MCF 10A (cell line): ENCODE measurements at regions not wholly inside any gene's neighbourhood (a gene's known extent, or its start where the extent isn't known, plus 50 kb on each side); places are given as distances from the start of the nearest gene placed in this dataset.

Experiments
- BruUV-seq: library from RNA; stranded (reverse); fragments of 400-500 nt; replicated peaks from 2 replicates; lab custom pipeline; 2021; lab: Mats Ljungman, UMichigan
- CTCF ChIA-PET: fragments of 300-600 bp; sonication (Branson Sonifier 250); formaldehyde crosslinking; extraction: SDS; loops from one replicate; lab custom pipeline; 2021; ENCODE audit warnings: antibody characterized with exemption, inconsistent platforms; lab: Yijun Ruan, JAX
- POLR2A ChIA-PET: fragments of 300-600, 350-650 bp; sonication (Branson Sonifier 250); formaldehyde crosslinking; extraction: SDS; loops from one replicate; lab custom pipeline; 2020; ENCODE audit warnings: antibody characterized with exemption, inconsistent platforms; lab: Yijun Ruan, JAX
- DNase-seq: peaks from one replicate; pipeline ENCODE4 v3.0.0-alpha.2; 2018; ENCODE audit not compliant: unreplicated experiment
- H3K27ac Mint-ChIP-seq: one replicate; pipeline ENCODE4 v1.8.0; 2022; ENCODE audit warnings: mild to moderate bottlenecking, low read depth, mixed read lengths; ENCODE audit not compliant: unreplicated experiment
- H3K27me3 Mint-ChIP-seq: one replicate; pipeline ENCODE4 v1.8.0; 2022; ENCODE audit warnings: mixed read lengths; ENCODE audit not compliant: insufficient read depth, unreplicated experiment
- H3K36me3 Mint-ChIP-seq: one replicate; pipeline ENCODE4 v1.8.0; 2022; ENCODE audit warnings: mild to moderate bottlenecking, moderate library complexity, mixed read lengths; ENCODE audit not compliant: insufficient read depth, unreplicated experiment
- H3K4me1 Mint-ChIP-seq: one replicate; pipeline ENCODE4 v1.8.0; 2022; ENCODE audit warnings: mixed read lengths; ENCODE audit not compliant: insufficient read depth, unreplicated experiment
- H3K4me3 Mint-ChIP-seq: one replicate; pipeline ENCODE4 v1.8.0; 2022; ENCODE audit warnings: mild to moderate bottlenecking, moderate library complexity, mixed read lengths; ENCODE audit not compliant: unreplicated experiment
- H3K9me3 Mint-ChIP-seq: one replicate; pipeline ENCODE4 v1.8.0; 2022; ENCODE audit warnings: mixed read lengths; ENCODE audit not compliant: unreplicated experiment
- intact Hi-C: fragments of 100-400 bp; cut with micrococcal nuclease; formaldehyde crosslinking; loops from 2 replicates; pipeline ENCODE4 v1.14.1; 2022
- TF ChIP-seq, protein P1 (sequence below): fragments of 200-600 bp; IDR thresholded peaks from one replicate; pipeline ENCODE4 v1.8.0; 2022; ENCODE audit warnings: antibody characterized with exemption, mild to moderate bottlenecking; ENCODE audit not compliant: unreplicated experiment

GRCh38 chrX:129007631-129008030 is 515.7 kb downstream of the SMARCA1 start:
- Mint-ChIP-seq H3K4me3 (no peak overlapping the region), H3K36me3 (no peaks in the 10 kb centered on the region), H3K9me3 (no peaks in the 10 kb centered on the region), H3K4me1 (no peaks in the 10 kb centered on the region), H3K27ac (no peak overlapping the region), H3K27me3 (no peaks in the 10 kb centered on the region)
- TF ChIP-seq, protein P1, sequence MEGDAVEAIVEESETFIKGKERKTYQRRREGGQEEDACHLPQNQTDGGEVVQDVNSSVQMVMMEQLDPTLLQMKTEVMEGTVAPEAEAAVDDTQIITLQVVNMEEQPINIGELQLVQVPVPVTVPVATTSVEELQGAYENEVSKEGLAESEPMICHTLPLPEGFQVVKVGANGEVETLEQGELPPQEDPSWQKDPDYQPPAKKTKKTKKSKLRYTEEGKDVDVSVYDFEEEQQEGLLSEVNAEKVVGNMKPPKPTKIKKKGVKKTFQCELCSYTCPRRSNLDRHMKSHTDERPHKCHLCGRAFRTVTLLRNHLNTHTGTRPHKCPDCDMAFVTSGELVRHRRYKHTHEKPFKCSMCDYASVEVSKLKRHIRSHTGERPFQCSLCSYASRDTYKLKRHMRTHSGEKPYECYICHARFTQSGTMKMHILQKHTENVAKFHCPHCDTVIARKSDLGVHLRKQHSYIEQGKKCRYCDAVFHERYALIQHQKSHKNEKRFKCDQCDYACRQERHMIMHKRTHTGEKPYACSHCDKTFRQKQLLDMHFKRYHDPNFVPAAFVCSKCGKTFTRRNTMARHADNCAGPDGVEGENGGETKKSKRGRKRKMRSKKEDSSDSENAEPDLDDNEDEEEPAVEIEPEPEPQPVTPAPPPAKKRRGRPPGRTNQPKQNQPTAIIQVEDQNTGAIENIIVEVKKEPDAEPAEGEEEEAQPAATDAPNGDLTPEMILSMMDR, result no peak
- CTCF ChIA-PET, result interaction anchor here (0.6 kb wide), 2 partner anchors 522 to 1536 kb away, joined by 3 read pairs; no protein-coding TSS in a partner anchor
- no TSS peak for BruUV-seq
- intact Hi-C loops, result no loop called here
- no peak for DNase-seq
- POLR2A ChIA-PET, result no interaction called here

DNA sequence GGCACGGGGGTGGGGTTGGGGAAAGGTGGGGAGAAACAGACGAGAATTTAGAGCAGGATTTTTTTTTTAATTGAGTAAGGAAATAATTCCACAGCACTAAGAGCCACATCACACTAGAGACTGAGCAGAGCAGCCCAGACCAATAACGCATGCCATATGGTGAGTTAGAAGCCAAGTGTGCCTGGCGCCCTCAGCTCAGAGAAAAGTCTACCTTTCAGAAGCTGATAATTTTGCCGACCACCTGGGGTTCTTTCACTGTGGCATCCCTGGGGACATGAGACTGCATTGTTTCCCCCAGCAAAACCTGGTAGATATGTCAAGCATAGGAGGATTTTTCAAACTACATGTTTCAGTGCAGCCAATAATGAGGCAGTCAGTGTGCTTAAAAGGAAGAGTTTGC is 516.8 kb downstream of the SMARCA1 start:
- Mint-ChIP-seq H3K4me3 (no peak overlapping the region), H3K27ac (no peak overlapping the region), H3K36me3 (no peaks in the 10 kb centered on the region), H3K9me3 (no peaks in the 10 kb centered on the region), H3K27me3 (no peaks in the 10 kb centered on the region), H3K4me1 (no peaks in the 10 kb centered on the region)
- CTCF ChIA-PET, result no interaction called here
- TF ChIP-seq, protein P1, result no peak
- no TSS peak for BruUV-seq
- POLR2A ChIA-PET, result interaction anchor here (0.7 kb wide), 1 partner anchor 9 kb away, joined by 4 read pairs; no protein-coding TSS in a partner anchor
- intact Hi-C loops, result no loop called here
- no peak for DNase-seq

DNA sequence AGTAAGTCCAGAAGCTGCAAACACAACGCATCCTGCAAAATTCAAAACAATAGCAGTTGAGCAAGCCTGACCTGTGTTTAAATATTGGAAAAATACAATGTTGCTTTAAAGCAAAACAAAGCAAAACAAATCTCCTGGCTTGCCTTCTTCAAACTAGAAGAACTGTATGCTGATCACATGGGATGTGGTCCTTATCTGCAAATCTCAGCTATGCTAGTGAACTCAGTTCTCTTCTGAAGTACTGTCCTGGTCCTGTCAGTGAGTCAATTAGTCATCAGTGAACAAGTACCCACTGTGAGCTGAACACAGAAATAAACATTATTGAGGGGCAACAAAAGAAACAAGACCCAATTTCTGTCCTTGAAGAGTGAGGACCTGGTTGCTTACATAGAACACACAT is 522.5 kb downstream of the SMARCA1 start:
- intact Hi-C loops, result no loop called here
- Mint-ChIP-seq H3K9me3 (no peaks in the 10 kb centered on the region), H3K4me3 (no peak overlapping the region), H3K27ac (no peak overlapping the region), H3K36me3 (no peaks in the 10 kb centered on the region), H3K27me3 (no peaks in the 10 kb centered on the region), H3K4me1 (no peaks in the 10 kb centered on the region)
- no TSS peak for BruUV-seq
- TF ChIP-seq, protein P1, result no peak
- no peak for DNase-seq
- ChIA-PET POLR2A (no interaction called here), CTCF (interaction anchor here (0.5 kb wide), 1 partner anchor 13 kb away, joined by 3 read pairs; no protein-coding TSS in a partner anchor)

GRCh38 chrX:129000018-129000417 is 523.3 kb downstream of the SMARCA1 start:
- no TSS peak for BruUV-seq
- Mint-ChIP-seq H3K4me3 (no peak overlapping the region), H3K9me3 (no peaks in the 10 kb centered on the region), H3K27ac (no peak overlapping the region), H3K36me3 (no peaks in the 10 kb centered on the region), H3K4me1 (no peaks in the 10 kb centered on the region), H3K27me3 (no peaks in the 10 kb centered on the region)
- ChIA-PET POLR2A (no interaction called here), CTCF (interaction anchor here (0.6 to 0.7 kb wide), 2 partner anchors 12 to 15 kb away, joined by 3 to 4 read pairs; no protein-coding TSS in a partner anchor)
- no peak for DNase-seq
- intact Hi-C loops, result no loop called here
- TF ChIP-seq, protein P1, result no peak
